Right renal cortex interstitium (tissue), 3 donors: ENCODE measurements at regions not wholly inside any gene's neighbourhood (a gene's known extent, or its start where the extent isn't known, plus 50 kb on each side); places are given as distances from the start of the nearest gene placed in this dataset.

ENCODE experiments used
- DNase-seq, 3 donors: peaks; one replicate each; pipeline ENCODE4 v3.0.0-alpha.2; 2013; ENCODE audit warnings: low read depth in 3 of 3, low spot score in 2 of 3

DNA sequence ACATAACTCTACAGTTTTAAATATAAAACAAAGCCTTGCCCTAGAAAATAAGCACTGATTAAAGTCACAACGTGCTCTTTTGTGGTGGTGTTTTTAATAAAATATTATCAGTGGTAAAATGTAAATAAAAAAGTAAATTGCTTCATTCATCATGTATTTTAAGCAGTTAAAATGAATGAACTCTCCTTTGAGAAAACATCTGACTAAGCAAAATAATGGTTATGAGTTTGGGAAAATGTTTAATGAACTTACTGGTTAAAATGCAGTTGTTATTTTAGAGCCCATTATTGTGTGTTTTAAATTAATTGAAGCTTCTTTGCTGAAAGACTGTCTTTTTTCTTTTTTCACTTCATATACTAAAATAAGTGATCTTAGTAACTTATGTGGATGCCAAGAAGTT lies 1007.5 kb upstream of the ARRDC3 start:
- DNase-seq = no peak

DNA sequence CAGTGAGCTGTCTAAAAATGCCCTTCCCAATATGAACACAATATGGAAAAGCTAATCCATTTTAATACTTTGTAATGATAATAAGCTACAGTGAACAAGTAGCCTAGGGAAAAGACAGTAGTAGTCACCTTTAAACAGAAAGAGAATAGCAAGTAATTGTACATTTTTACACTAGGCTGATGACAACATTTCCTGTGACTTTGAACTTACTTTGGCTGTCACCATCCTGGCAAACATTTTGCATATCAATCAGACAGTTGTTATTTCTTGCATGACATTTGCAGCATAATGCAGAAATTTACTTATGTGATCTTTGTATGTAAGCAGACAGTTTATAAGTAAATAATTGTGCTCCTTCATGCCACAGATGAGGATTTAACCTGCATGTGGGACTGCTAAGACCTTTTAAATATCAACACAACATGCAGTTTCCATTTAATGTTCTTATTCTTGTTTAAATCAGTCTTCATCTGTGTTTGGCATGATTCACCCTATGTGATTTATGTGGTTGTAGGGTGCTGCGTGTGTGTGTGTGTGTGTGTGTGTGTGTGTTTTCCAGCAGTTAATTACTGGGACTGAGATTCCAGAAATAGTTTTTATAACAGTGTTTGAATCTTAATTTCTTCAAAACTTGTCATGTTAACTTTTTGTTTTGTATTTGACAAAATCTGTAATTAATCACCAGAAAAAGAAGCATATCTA lies 997.1 kb upstream of the ARRDC3 start:
- DNase-seq = no peak

DNA sequence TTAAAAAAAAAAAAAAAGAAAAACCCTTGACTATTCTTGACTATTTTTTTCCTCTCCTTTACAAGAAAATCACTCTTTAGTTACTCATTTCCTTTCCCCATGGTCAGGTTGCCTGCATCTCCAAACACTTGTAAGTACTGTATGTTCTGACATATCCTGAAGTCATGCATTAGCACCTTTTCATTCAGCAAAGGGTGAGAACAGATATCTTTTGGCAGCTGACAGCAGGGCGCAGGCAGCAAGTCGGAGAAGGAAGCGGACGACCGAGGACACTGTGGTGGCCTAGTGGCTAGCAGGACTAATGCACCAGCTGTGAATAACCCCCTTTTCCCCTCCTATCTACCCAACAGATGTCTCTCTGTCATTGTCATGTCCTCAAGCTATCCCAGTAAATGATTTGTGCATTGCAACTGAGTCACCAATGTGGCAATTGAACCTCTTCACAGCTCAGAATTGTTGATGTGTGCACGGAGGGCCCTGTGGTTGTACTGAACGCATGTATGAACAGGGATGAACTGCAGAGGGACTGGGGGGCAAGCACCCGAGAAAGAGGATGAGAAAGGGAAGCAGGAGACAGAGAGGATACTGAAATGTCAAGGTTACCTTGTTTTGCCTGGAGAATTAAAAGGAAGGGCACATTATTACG lies 996.0 kb upstream of the ARRDC3 start:
- DNase-seq = no peak

DNA sequence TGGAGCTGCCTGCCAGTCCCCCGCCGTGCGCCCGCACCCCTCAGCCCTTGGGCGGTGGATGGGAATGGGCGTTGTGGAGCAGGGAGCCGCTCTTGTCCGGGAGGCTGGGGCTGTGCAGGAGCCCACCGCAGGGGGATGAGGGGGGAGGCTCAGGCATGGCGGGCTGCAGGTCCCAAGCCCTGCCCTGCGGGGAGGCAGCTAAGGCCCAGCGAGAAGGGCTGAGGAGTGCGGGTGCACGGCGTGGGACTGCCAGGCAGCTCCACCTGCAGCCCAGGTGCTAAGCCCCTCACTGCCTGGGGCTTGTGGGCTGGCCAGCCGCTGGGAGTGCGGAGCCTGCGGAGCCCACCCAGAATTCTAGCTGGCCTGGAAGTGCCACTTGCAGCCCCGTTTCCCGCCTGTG lies 991.7 kb upstream of the ARRDC3 start:
- DNase-seq = no peak

DNA sequence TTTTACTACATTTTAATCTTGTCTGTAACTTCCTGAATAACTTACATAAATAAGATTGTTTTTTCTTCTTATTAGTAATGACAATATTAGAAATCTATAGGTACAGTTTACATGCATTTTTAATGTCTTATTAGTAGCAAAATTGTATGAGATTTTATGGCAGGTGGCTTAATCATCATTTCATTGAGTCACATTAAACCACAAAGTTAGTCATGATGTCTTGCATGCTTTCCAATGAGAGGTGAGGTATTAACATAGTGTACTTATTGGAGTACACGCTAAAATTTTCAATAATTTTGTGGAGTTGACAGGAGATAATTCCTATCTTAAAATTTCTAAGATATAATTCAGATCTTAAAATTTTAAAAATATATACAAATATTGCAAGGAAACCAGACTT lies 989.6 kb upstream of the ARRDC3 start:
- DNase-seq = no peak

DNA sequence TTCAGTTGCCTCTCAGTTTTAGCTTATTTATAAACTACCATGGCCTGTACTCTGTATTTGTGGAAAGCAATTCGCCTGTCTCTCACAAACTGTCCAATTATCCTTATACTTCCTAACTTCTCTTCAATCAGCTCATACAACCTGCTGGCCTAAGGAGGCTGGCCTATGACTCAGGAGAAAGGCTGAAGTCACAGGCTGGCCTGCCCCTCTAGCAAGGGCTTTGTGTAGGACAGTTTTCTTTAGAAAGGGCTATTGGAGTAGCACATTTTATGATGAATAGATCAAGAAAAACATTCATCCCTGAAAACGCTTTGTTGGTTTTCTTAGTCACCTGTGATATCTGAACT lies 988.7 kb upstream of the ARRDC3 start:
- DNase-seq = no peak

DNA sequence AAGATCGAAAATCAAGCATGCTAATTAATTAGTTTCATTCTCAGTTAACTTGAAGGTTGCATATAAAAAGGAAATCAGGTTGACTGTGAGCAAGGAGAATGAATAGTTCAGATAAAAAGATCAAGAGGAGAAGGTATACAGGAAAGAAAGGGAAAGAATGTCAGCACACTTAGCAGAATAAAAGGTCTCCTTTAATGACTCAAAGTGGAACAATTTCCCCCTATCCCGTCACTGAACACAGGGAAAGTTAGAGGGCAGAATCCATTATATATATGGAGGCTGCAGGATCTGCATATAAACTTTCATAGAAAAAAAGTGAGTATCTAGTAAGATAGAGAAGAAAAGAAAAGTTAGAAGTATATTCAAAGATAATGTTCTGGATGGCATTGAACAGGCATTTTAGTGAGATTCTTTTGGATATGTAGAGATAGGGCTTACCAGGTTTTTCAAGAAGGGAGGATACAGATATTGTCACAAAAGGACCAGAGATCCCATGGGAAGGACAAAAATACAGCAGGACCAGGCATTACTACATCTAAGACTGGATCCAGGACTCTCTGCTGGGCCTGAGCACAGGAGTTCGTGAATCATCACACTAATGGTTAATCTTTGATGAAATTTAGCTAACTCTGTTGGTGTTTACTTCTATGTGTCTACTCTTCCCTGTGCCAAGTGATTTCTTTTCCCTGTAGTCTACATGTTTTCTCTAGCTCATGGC lies 988.2 kb upstream of the ARRDC3 start:
- no peak for DNase-seq

DNA sequence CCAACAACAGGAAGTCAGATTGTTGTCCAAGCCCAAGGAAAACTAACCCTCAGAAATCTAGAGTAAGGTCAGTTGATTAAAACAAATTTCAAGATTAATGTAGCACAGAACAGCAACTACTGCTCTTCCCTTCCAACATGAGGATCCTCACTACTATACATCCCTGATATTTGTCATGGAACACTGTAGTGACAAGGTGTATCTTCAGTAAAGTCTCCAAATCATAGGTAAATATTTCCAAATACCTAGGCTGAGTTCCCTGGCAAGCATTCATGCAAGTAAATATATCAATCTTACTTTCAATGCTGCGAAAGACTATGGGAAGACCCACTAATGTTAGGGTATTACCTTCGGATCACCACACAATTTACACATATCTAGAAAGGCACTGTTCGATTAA lies 986.9 kb upstream of the ARRDC3 start:
- DNase-seq = no peak

DNA sequence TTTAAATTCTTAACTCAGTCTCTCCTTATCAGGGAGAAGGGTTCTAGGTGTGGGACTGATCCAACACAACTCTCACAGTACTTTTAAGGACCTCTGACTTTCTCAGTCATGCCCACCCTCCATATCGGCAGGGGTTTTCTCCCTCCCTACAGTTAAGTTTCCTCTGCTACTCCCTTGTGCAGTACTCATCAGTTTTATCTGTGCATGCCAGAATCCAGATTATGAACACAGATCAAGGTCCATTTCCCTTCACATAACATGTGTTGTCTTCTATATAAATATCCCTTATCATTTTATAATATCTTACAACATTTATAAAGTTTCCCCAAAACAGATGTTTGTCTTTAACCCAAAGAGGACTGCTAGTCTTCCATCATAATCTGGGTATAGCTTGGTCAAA lies 986.5 kb upstream of the ARRDC3 start:
- DNase-seq = no peak

DNA sequence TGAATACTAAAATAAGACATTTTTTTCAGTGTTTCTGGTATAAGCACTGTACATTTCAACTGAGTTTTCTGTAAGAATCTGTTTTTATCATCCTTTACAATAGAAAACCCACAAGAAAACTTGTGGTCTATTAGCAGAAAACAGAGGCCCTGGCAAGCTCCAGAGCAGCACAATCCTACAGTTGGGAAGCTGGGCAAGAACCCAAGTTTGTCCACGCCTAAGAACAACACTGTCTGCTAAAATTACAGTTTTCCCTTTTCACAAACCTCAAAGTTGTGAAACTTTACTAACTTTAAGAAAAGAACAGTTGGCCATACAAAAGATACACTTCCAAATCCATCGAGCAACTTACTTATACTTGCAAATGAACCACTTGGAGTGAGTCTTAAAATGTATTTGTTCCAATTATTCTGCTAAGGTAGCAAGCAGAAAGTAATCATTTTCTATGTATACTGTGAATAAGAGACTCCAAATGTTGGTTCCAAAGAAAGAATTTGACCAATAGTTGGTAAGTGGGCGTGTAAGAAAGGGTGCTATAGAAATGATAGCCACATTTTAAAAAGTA lies 982.0 kb upstream of the ARRDC3 start:
- DNase-seq = no peak

DNA sequence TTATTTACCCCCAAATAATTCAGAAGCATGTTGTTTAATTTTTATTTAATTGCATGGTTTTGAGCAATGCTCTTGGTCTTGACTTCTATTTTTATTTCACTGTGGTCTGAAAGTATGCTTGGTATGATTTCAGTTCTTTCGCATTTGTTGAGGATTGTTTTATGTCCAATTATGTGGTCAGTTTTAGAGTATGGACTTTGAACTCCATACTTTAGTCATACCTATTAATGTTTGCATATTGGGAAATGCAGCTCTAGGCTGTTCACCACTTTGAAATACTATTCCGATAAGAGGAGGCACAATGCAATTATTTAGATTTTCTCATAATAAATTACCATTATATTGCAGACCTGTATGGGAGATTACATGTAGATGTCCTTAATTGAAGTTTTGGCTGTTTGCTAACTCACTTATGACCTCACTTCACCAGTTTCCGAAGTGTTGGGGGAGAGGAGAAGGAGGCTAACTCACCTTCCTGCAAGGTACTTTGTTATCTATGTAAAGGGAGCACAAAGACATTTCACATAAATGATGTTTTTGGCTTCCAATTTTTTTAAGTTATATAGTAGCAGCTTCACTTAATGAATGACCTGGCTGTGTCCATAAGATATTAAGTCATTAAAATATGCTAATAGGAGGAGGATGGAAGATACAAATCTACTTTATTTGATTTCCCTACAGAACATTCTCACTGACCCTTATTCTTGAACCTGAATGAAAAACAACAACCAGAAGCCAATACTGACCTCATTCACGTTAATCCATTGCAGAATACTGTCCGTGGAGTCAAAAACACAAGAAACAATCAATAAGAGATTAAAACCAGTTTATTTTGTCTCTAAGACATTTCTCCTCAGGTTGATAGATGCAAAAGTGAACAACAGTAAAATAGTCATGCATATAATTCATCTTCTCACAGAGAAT lies 970.3 kb upstream of the ARRDC3 start:
- DNase-seq = no peak

DNA sequence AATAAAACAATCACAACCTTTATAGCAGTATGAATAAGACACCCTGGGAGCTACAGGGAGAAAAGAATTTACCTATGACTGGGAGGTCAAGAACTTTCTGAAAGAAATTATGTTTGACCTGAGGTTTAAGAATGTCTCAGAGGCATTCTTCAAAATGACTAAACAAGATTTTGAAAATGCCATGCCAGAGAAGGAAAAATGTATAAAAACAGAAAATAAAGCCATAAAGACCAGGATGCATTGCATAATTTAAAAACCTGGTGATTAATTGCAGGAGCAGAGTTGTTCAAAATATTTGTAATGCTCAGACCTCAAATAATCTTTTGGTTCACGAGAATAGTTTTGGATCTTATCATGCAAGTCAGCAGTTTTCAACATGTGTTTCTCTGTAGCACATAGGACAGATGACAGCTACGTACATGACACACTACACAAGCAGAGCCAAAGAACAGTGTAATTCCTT lies 954.7 kb upstream of the ARRDC3 start:
- no peak for DNase-seq

DNA sequence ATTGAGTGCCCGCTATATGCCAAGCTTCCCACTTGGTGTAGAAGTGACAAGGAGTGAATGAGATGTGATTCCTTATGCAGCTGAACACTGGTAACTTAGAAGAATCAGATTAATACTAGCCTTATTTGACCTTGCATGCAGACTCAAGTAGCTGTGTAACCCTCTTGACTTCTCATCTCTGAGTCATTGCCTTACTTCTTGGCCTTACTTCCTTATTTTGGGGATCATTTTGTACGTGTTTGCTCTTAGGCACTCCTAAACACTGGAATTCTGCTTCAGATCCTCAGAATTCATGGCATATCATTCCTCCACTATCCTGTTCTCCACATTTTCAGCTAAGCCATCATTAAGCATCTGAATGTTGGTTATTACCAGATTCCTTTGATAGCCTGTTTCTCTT lies 948.9 kb upstream of the ARRDC3 start:
- no peak for DNase-seq

DNA sequence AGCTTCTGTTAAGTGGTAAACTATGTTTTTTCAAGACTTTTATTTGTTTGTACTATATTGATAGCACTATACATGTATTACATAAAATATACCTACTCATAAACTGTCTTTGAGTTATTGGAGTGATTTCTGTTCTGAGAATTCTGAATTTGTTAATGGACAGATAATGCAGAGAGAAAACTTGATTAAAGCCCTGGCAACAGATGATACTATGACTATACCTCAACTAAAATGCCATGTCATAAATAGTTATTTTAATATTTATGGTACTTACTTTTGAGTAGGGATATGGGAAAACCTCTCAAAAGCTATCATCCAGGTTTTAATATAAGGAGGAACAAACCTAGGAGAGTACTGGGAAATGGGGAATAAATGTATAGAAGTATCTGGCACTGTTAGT lies 947.2 kb upstream of the ARRDC3 start:
- DNase-seq = no peak

DNA sequence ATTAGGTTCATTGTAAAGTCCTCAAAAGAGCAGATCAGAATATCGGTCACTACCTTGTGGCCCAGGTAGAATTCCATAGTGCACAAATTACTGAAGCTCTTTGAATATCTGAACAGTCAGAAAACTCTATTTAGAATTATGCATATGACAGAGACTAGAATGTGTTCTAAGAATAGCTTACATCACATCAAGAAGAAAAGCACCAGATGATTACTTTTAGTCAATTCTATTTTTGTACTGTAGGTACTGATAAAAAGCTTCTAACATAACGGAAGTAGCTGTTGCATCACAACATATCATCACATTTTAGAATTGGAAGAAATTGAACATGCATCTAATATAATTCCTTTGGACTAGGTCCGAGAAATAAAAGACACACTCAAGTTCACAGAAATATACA lies 946.6 kb upstream of the ARRDC3 start:
- DNase-seq = no peak

DNA sequence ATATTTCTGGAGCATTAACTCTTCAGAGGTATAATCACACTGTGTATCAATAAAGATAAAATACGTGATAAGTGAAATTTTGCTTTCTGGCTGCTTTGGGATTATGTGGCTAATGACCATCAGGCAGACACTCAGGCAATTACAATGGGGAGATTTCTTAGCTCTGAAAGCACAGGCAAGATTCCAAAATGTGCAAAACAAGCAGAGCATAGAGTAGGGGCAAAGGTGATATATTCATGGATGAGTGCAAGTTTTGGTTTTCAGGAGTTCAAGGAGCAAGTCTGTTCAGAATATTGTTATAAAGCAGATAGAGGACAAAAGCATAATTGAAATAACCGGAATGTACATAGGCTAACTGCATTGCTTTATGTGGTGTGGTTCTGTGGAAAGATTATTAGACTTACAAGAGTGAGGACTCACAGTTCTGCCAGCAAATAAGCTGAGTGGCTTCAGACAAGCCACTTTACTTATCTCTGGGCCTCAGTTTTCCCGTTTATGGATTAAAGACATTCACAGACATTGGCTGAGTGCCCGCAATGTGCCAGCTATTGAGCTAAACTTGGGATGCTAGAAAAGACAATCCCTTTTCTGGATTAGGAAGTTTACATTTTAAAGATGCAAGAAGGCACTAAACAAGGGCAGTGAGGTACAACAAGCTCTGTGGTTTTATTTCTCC lies 945.6 kb upstream of the ARRDC3 start:
- DNase-seq = no peak

DNA sequence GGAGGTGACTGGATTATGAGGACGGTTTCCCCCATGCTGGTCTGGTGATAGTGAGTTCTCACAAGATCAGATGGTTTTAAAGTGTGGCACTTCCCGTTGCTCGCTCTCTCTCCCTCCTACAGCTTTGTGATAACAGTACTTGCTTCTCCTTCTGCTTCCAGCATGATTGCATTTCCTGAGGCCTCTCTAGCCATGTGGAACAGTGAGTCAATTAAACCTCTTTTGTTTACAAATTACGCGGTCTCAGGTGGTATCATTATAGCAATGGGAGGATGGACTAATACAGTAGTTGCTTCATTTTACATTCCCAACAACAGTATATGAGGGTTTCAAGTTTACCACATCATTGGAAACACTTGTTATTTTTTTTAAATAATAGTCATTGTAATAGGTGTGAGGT lies 937.3 kb upstream of the ARRDC3 start:
- no peak for DNase-seq

DNA sequence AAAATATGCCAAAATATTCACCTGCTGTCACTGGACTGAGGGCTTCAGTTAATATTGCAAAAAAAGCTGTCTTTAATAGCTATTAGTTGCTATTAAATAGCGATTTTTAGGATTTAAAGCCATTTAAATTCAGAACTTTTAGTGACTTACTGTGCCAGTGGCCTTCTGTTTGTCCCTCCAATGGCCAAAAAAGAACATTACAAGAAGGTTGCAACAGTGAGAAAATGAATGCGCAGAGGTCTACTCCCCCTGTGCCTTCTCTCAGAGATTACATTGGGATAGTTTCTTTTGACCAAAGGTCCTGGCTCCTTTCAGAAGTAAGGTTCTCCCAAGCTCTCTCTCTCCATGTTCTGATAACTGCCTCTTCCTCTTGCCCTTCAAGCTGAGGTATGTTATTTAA lies 930.3 kb upstream of the ARRDC3 start:
- DNase-seq = no peak

DNA sequence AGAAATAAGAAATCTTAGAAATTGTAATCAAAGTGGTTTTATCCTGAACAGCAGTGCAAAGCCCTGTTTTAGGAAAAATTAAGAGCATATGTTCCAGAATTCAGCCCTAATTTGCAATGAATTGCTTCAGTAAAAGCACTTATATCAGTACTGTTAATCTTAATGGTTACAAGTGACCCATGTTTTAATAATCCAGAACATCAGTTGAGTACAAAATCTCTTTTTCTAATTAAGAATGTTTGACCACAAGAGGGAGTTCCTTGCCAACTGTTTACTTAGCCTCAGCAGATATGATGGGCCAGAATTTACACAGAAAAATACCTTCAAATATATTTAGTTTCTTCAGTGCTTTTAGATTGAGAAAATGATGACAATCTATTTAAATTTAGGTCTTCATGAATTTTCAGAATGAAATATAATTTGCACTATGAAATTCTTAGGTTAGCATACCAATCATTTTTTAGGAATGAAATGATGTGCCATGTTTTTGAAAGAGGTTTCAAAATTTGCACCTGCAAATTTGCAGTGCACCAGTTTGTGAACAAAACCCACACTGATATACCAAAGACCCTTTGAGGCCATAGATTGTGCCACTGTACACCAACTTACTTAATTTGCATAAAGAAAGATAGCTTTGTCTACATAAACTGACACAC lies 926.3 kb upstream of the ARRDC3 start:
- peak in 2 of 3 donors; percentile 18 to 29 for DNase-seq

DNA sequence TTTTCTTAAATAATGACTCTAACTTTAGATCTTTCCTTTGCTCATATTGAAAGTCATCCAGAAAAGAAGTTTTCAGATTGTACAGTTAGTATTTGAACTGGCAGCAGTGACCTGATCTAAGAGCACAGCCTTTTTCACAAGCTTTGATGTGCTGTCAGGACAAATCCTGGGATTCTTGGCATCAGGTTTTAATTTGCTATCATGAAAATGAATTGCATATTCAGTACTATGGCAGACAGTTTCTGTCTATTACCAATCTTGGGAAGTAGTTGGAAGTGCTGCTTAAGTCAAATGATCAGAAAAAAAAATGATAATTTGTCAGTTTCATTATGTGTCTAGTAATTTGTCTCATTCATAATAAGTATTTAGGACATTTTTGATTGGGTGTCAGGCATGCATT lies 925.6 kb upstream of the ARRDC3 start:
- DNase-seq = no peak
